Liver (tissue), 8 donors: ENCODE measurements at regions not wholly inside any gene's neighbourhood (a gene's known extent, or its start where the extent isn't known, plus 50 kb on each side); places are given as distances from the start of the nearest gene placed in this dataset.

Source experiments
- DNase-seq: peaks from one replicate; pipeline ENCODE4 v3.0.0-alpha.2; 2017; ENCODE audit warnings: low spot score
- H3K27ac ChIP-seq, 2 donors: one replicate each; pipeline ENCODE4 v1.7.0; 2013; ENCODE audit warnings: inconsistent platforms in 2 of 2, low read length in 2 of 2, control low read depth in 1 of 2, low read depth in 1 of 2, mild to moderate bottlenecking in 1 of 2
- H3K27me3 ChIP-seq, 4 donors: one replicate each; pipeline versions ENCODE4 v1.6.1 to v1.7.0; 2013; ENCODE audit warnings: low read length in 3 of 4, inconsistent platforms in 1 of 4, mild to moderate bottlenecking in 1 of 4, moderate library complexity in 1 of 4; ENCODE audit not compliant: control insufficient read depth in 4 of 4, insufficient read depth in 4 of 4
- H3K36me3 ChIP-seq, 4 donors: one replicate each; pipeline versions ENCODE4 v1.6.1 to v1.7.0; 2013; ENCODE audit warnings: low read length in 3 of 4, mild to moderate bottlenecking in 3 of 4, low read depth in 1 of 4, moderate library complexity in 1 of 4; ENCODE audit not compliant: control insufficient read depth in 4 of 4, insufficient read depth in 3 of 4
- H3K4me1 ChIP-seq, 4 donors: one replicate each; pipeline versions ENCODE4 v1.6.1 to v1.7.0; 2013; ENCODE audit warnings: low read length in 3 of 4, mild to moderate bottlenecking in 3 of 4, moderate library complexity in 1 of 4; ENCODE audit not compliant: control insufficient read depth in 4 of 4, insufficient read depth in 4 of 4
- H3K4me3 ChIP-seq, 3 donors: one replicate each; pipeline versions ENCODE4 v1.6.1 to v1.7.0; 2013; ENCODE audit warnings: low read length in 3 of 3, control low read depth in 1 of 3, low read depth in 1 of 3, mild to moderate bottlenecking in 1 of 3
- H3K9ac ChIP-seq, 2 donors: one replicate each; pipeline ENCODE4 v1.7.0; 2013; ENCODE audit warnings: low read length in 2 of 2, mild to moderate bottlenecking in 2 of 2, moderate library complexity in 2 of 2, control low read depth in 1 of 2, low read depth in 1 of 2
- H3K9me3 ChIP-seq, 4 donors: one replicate each; pipeline versions ENCODE4 v1.6.1 to v1.7.0; 2013; ENCODE audit warnings: low read length in 3 of 4; ENCODE audit not compliant: control insufficient read depth in 4 of 4
- ATF3 ChIP-seq: IDR thresholded peaks from 2 replicates; pipeline ENCODE4 v1.6.1; 2016; ENCODE audit warnings: antibody characterized with exemption
- CTCF ChIP-seq: fragments of 150-350 bp; IDR thresholded peaks from 2 replicates; pipeline ENCODE4 v1.5.1; 2017; ENCODE audit warnings: improper control_type of control experiment, low read depth, low read length; ENCODE audit not compliant: missing input control
- EGR1 ChIP-seq, 2 donors: IDR thresholded peaks; 2 replicates each; pipeline ENCODE4 v1.6.1; 2016 to 2018; ENCODE audit warnings: antibody characterized with exemption in 2 of 2, low read depth in 2 of 2
- FOXA1 ChIP-seq: IDR thresholded peaks from 2 replicates; pipeline ENCODE4 v1.6.1; 2016; ENCODE audit warnings: antibody characterized with exemption
- FOXA2 ChIP-seq: IDR thresholded peaks from 2 replicates; pipeline ENCODE4 v1.6.1; 2016; ENCODE audit warnings: antibody characterized with exemption
- GABPA ChIP-seq, 2 donors: IDR thresholded peaks in 1 of 2; conservative IDR thresholded peaks in 1 of 2; 2 replicates each; pipeline ENCODE4 v1.6.1; 2016; ENCODE audit warnings: antibody characterized with exemption in 2 of 2, mild to moderate bottlenecking in 1 of 2, moderate library complexity in 1 of 2
- HNF4A ChIP-seq, 2 donors: conservative IDR thresholded peaks; 2 replicates each; pipeline ENCODE4 v1.6.1; 2016; ENCODE audit warnings: antibody characterized with exemption in 2 of 2, mild to moderate bottlenecking in 2 of 2
- HNF4G ChIP-seq: IDR thresholded peaks from 2 replicates; pipeline ENCODE4 v1.6.1; 2016; ENCODE audit warnings: antibody characterized with exemption
- JUND ChIP-seq, 2 donors: IDR thresholded peaks; 2 replicates each; pipeline ENCODE4 v1.6.1; 2016; ENCODE audit warnings: antibody characterized with exemption in 2 of 2
- MAX ChIP-seq: IDR thresholded peaks from 2 replicates; pipeline ENCODE4 v1.6.1; 2016; ENCODE audit warnings: antibody characterized with exemption
- NR2F2 ChIP-seq: IDR thresholded peaks from 2 replicates; pipeline ENCODE4 v1.6.1; 2016; ENCODE audit warnings: antibody characterized with exemption
- RAD21 ChIP-seq, 2 donors: IDR thresholded peaks; 2 replicates each; pipeline ENCODE4 v1.6.1; 2016; ENCODE audit warnings: antibody characterized with exemption in 2 of 2, mild to moderate bottlenecking in 2 of 2
- REST ChIP-seq: IDR thresholded peaks from 2 replicates; pipeline ENCODE4 v1.6.1; 2016; ENCODE audit warnings: antibody characterized with exemption, mild to moderate bottlenecking
- RXRA ChIP-seq, 2 donors: IDR thresholded peaks; 2 replicates each; pipeline ENCODE4 v1.6.1; 2017 to 2018; ENCODE audit warnings: antibody characterized with exemption in 2 of 2, mild to moderate bottlenecking in 1 of 2
- SP1 ChIP-seq: IDR thresholded peaks from 2 replicates; pipeline ENCODE4 v1.6.1; 2018; ENCODE audit warnings: antibody characterized with exemption, mild to moderate bottlenecking
- TAF1 ChIP-seq: conservative IDR thresholded peaks from 2 replicates; pipeline ENCODE4 v1.6.1; 2016; ENCODE audit warnings: antibody characterized with exemption, mild to moderate bottlenecking
- YY1 ChIP-seq: IDR thresholded peaks from 2 replicates; pipeline ENCODE4 v1.6.1; 2016; ENCODE audit warnings: antibody characterized with exemption, mild to moderate bottlenecking
- ZBTB33 ChIP-seq: IDR thresholded peaks from 2 replicates; pipeline ENCODE4 v1.6.1; 2016; ENCODE audit warnings: antibody characterized with exemption
- WGBS: extraction: QIAGEN DNeasy Blood & Tissue Kit; methylation state at CpG from one replicate; pipeline ENCODE4 v1.1.7; 2013; 5-methylcytosine and 5-hydroxymethylcytosine counted together
- donor health status: healthy.
- donor health status: healthy.
- donor health status: healthy.
- donor health status: healthy.
- donor health status: healthy.

GRCh38 chr4:64105903-64106302 lies 303.3 kb downstream of the TECRL start:
- H3K36me3 ChIP-seq: no peaks in the 10 kb centered on the region
- H3K9me3 ChIP-seq: no peaks in the 10 kb centered on the region
- TF ChIP-seq JUND (IDR thresholded peaks at IDR 0.05) (no peak), ZBTB33 (no peak), TAF1 (no peak), FOXA1 (no peak), FOXA2 (no peak), RXRA (IDR thresholded peaks at IDR 0.05) (no peak), HNF4A (conservative IDR thresholded peaks at IDR 0.05) (no peak), GABPA (IDR thresholded peaks at IDR 0.05 in 1 of 2, conservative IDR thresholded peaks at IDR 0.05 in 1 of 2) (no peak)
- no peak overlapping the region for H3K27ac ChIP-seq
- DNase-seq: no peak
- H3K4me3 ChIP-seq: no peak overlapping the region
- no peaks in the 10 kb centered on the region for H3K4me1 ChIP-seq
- no peak overlapping the region for H3K9ac ChIP-seq
- 15% methylated on average over 1 of the region's 1 CpG for WGBS
- no peaks in the 10 kb centered on the region for H3K27me3 ChIP-seq

- WGBS: 41% methylated on average over 1 of the region's 1 CpG
- Histone ChIP-seq H3K4me3 (no peak overlapping the region), H3K27me3 (no peaks in the 10 kb centered on the region), H3K4me1 (no peaks in the 10 kb centered on the region), H3K27ac (no peak overlapping the region), H3K9me3 (no peaks in the 10 kb centered on the region), H3K9ac (no peak overlapping the region), H3K36me3 (no peaks in the 10 kb centered on the region)
- DNase-seq: no peak
- TF ChIP-seq SP1 (no peak), YY1 (no peak)
Measured at GRCh38 chr4:64095398-64095797, 313.9 kb downstream of the TECRL start.

GRCh38 chr4:64079316-64079715 lies 329.9 kb downstream of the TECRL start:
- TF ChIP-seq HNF4G (no peak), SP1 (no peak), MAX (no peak), EGR1 (IDR thresholded peaks at IDR 0.05; ENCODE audit: low read depth in 2 of 2) (no peak), FOXA2 (no peak), ATF3 (no peak), TAF1 (no peak), NR2F2 (no peak), ZBTB33 (no peak), GABPA (IDR thresholded peaks at IDR 0.05 in 1 of 2, conservative IDR thresholded peaks at IDR 0.05 in 1 of 2) (no peak), CTCF (no peak), RAD21 (IDR thresholded peaks at IDR 0.05) (no peak), REST (no peak), HNF4A (conservative IDR thresholded peaks at IDR 0.05) (no peak), JUND (IDR thresholded peaks at IDR 0.05) (no peak), YY1 (no peak), FOXA1 (no peak), RXRA (IDR thresholded peaks at IDR 0.05) (no peak)
- Histone ChIP-seq H3K9me3 (no peaks in the 10 kb centered on the region), H3K36me3 (no peaks in the 10 kb centered on the region), H3K4me1 (no peaks in the 10 kb centered on the region), H3K4me3 (no peak overlapping the region), H3K9ac (no peak overlapping the region), H3K27ac (no peak overlapping the region), H3K27me3 (peaks cover 0 to 3% (median 0%) of the 10 kb centered on the region in 4 donors)
- DNase-seq: no peak
